K562 (cell line): ENCODE measurements at regions not wholly inside any gene's neighbourhood (a gene's known extent, or its start where the extent isn't known, plus 50 kb on each side); places are given as distances from the start of the nearest gene placed in this dataset.

Source experiments
- ATAC-seq: fragments of 200-7000 bp; cut with Tn5 transposase; 3 replicates; pipeline ENCODE4 v1.9.1; 2020; ENCODE audit warnings: moderate library complexity
- BruUV-seq: library from RNA; stranded (reverse); fragments of 400-500 nt; replicated peaks from 2 replicates; lab custom pipeline; 2021; lab: Mats Ljungman, UMichigan
- CTCF ChIA-PET: fragments of 300-600 bp; formaldehyde crosslinking; extraction: SDS; loops from one replicate; lab custom pipeline; 2021; ENCODE audit warnings: low intra/inter-chr PET ratio; lab: Yijun Ruan, JAX
- POLR2A ChIA-PET: fragments of 300-600, 350-650 bp; sonication (Branson Sonifier 250); formaldehyde crosslinking; extraction: SDS; loops from one replicate; lab custom pipeline; 2021; ENCODE audit warnings: antibody characterized with exemption, inconsistent platforms; lab: Yijun Ruan, JAX
- DNase-seq, 4 experiments: peaks; one replicate each; pipeline versions ENCODE4 v3.0.0 to v3.0.0-alpha.2; 2011 to 2018; ENCODE audit warnings: low spot score in 3 of 4, mixed read lengths in 3 of 4; ENCODE audit errors: extremely low read depth in 1 of 4
- FAIRE-seq: peaks from 2 replicates; lab custom pipeline; 2011; peaks lifted over from hg19 to GRCh38; lab: Jason Lieb, UNC
- H2AFZ ChIP-seq: 2 replicates; pipeline ENCODE4 v1.6.0; 2011; ENCODE audit warnings: low read depth, low read length, control low read depth, inconsistent platforms
- H3K27ac ChIP-seq: fragments of 200-600 bp; 3 replicates; pipeline ENCODE4 v1.8.0; 2011; ENCODE audit warnings: low read depth, mild to moderate bottlenecking, control low read depth, inconsistent platforms, low read length, moderate library complexity, mixed read lengths; ENCODE audit errors: extremely low read depth
- H3K27me3 ChIP-seq, 2 experiments: fragments of 300-600 bp in 1 of 2; 2 replicates in 1 of 2; 3 replicates in 1 of 2; pipeline versions ENCODE4 v1.6.0 to v1.8.0; 2011; ENCODE audit warnings: inconsistent platforms in 2 of 2, low read length in 2 of 2, mild to moderate bottlenecking in 1 of 2, mixed read lengths in 1 of 2, moderate library complexity in 1 of 2; ENCODE audit not compliant: control insufficient read depth in 2 of 2, insufficient read depth in 2 of 2
- H3K36me3 ChIP-seq: fragments of 300-600 bp; 3 replicates; pipeline ENCODE4 v1.8.0; 2011; ENCODE audit warnings: mild to moderate bottlenecking, low read length, inconsistent platforms; ENCODE audit not compliant: control insufficient read depth, insufficient read depth
- H3K4me1 ChIP-seq, 2 experiments: fragments of 200-600 bp in 1 of 2; replicated peaks in 1 of 2; 2 replicates in 1 of 2; 3 replicates in 1 of 2; pipeline versions ENCODE4 v1.5.1 to v1.8.0; 2011; ENCODE audit warnings: inconsistent platforms in 2 of 2, low read length in 2 of 2, mild to moderate bottlenecking in 1 of 2, mixed read lengths in 1 of 2, moderate library complexity in 1 of 2; ENCODE audit not compliant: control insufficient read depth in 2 of 2, insufficient read depth in 2 of 2
- H3K4me2 ChIP-seq: 2 replicates; pipeline ENCODE4 v1.6.1; 2011; ENCODE audit warnings: low read length, control low read depth, inconsistent platforms, mixed read lengths; ENCODE audit not compliant: insufficient read depth
- H3K4me3 ChIP-seq: fragments of 200-600 bp; sonication (generic), shearing (Covaris generic); 2 replicates; pipeline ENCODE4 v1.5.1; 2016; ENCODE audit warnings: control low read depth, inconsistent platforms
- H3K79me2 ChIP-seq: fragments of 200-600 bp; 3 replicates; pipeline ENCODE4 v1.8.0; 2011; ENCODE audit warnings: low read length, inconsistent platforms; ENCODE audit not compliant: control insufficient read depth, insufficient read depth
- H3K9ac ChIP-seq, 2 experiments: 2 replicates each; pipeline versions ENCODE4 v1.6.0 to v1.6.1; 2011; ENCODE audit warnings: low read depth in 2 of 2, low read length in 2 of 2, control low read depth in 1 of 2, inconsistent platforms in 1 of 2, mild to moderate bottlenecking in 1 of 2, mixed read lengths in 1 of 2; ENCODE audit not compliant: insufficient read depth in 1 of 2
- H3K9me1 ChIP-seq: one replicate; pipeline ENCODE4 v1.6.0; 2011; ENCODE audit warnings: inconsistent platforms, mild to moderate bottlenecking, low read length, moderate library complexity; ENCODE audit not compliant: control insufficient read depth, insufficient read depth
- H3K9me3 ChIP-seq: replicated peaks from 2 replicates; pipeline ENCODE4 v1.5.1; 2011; ENCODE audit warnings: low read depth, low read length, inconsistent platforms; ENCODE audit not compliant: control insufficient read depth, insufficient read depth
- H4K20me1 ChIP-seq: replicated peaks from 2 replicates; pipeline ENCODE4 v1.6.1; 2011; ENCODE audit warnings: low read length, inconsistent platforms, mixed read lengths; ENCODE audit not compliant: control insufficient read depth, insufficient read depth
- BRD9 ChIP-seq: fragments of 450-650 bp; IDR thresholded peaks from 2 replicates; pipeline ENCODE4 v1.6.1; 2018; ENCODE audit warnings: low read depth; ENCODE audit not compliant: partially characterized antibody
- EWSR1 ChIP-seq: fragments of 450-650 bp; IDR thresholded peaks from 2 replicates; pipeline ENCODE4 v1.6.1; 2018; ENCODE audit warnings: borderline replicate concordance, mild to moderate bottlenecking, low read depth, moderate library complexity; ENCODE audit not compliant: partially characterized antibody
- MCM3 ChIP-seq: fragments of 450-650 bp; IDR thresholded peaks from 2 replicates; pipeline ENCODE4 v1.6.1; 2016
- MEF2D ChIP-seq: conservative IDR thresholded peaks from 2 replicates; pipeline ENCODE4 v1.6.1; 2016; ENCODE audit warnings: low read depth, missing genetic modification characterization, missing compliant biosample characterization
- PRMT5 ChIP-seq: sonication (generic); formaldehyde crosslinking; IDR thresholded peaks from 2 replicates; pipeline ENCODE4 v1.5.0; 2020; ENCODE audit warnings: missing genetic modification reagents
- ZNF134 ChIP-seq: fragments of 250-450 bp; sonication (Bioruptor Pico); conservative IDR thresholded peaks from 2 replicates; pipeline ENCODE4 v1.4.0; 2020
- ZNF3 ChIP-seq: fragments of 250-450 bp; sonication (Bioruptor Pico); IDR thresholded peaks from 2 replicates; pipeline ENCODE4 v1.5.0; 2021; ENCODE audit warnings: mild to moderate bottlenecking, moderate library complexity
- ZNF512 ChIP-seq: IDR thresholded peaks from 2 replicates; pipeline ENCODE4 v1.6.1; 2016; ENCODE audit warnings: missing genetic modification characterization, missing compliant biosample characterization
- ZNF609 ChIP-seq: sonication (generic); formaldehyde crosslinking; IDR thresholded peaks from 2 replicates; pipeline ENCODE4 v1.8.1; 2023; ENCODE audit warnings: missing genetic modification reagents, mild to moderate bottlenecking, borderline replicate concordance
- WGBS: fragments of 100-300 bp; shearing (Covaris generic); methylation state at CpG from one replicate; pipeline ENCODE4 v1.1.6; 2016; ENCODE audit warnings: low coverage, mixed read lengths; ENCODE audit not compliant: insufficient coverage; ENCODE audit errors: missing lambda C conversion rate; 5-methylcytosine and 5-hydroxymethylcytosine counted together
- in situ Hi-C: fragments of 300-500 bp; cut with MboI; formaldehyde crosslinking; loops from 4 replicates; pipeline ENCODE4 v1.15.0; 2018; ENCODE audit warnings: inconsistent platforms, mixed read lengths
- intact Hi-C: fragments of 100-400 bp; cut with micrococcal nuclease; formaldehyde crosslinking; loops from 2 replicates; pipeline ENCODE4 v1.14.2; 2022

- intact Hi-C loops, result no loop called here
- no peaks in the 10 kb centered on the region for H3K4me1 ChIP-seq
- no peaks in the 10 kb centered on the region for H3K36me3 ChIP-seq
- BruUV-seq, result no TSS peak
- in situ Hi-C loops, result no loop called here
- no peak overlapping the region for H3K4me3 ChIP-seq
- H3K4me2 ChIP-seq, result no peak overlapping the region
- CTCF ChIA-PET, result no interaction called here
- DNase-seq (no peak), ATAC-seq (no peak), FAIRE-seq (no peak)
- H3K27me3 ChIP-seq, result no peaks in the 10 kb centered on the region
- no peaks in the 10 kb centered on the region for H3K9me1 ChIP-seq
- 1% methylated on average over 5 of the region's 5 CpGs for WGBS
- H3K27ac ChIP-seq, result no peak overlapping the region
- H2AFZ ChIP-seq, result no peak overlapping the region
- no peaks in the 10 kb centered on the region for H3K79me2 ChIP-seq
- no peaks in the 10 kb centered on the region for H4K20me1 ChIP-seq
- POLR2A ChIA-PET, result no interaction called here
- H3K9me3 ChIP-seq, result peaks cover 3% of the 10 kb centered on the region; the same call in 1 of the 2 replicates
- no peak overlapping the region for H3K9ac ChIP-seq
- TF ChIP-seq EWSR1 (no peak), ZNF609 (CRISPR knock-in tag) (no peak), ZNF3 (CRISPR knock-in tag) (no peak), ZNF134 (CRISPR knock-in tag) (no peak), ZNF512 (tag) (no peak), BRD9 (no peak), PRMT5 (CRISPR knock-in tag) (no peak), MCM3 (no peak), MEF2D (tag) (no peak)
Observed at GRCh38 chr18:27772081-27772480, 404.8 kb downstream of the CDH2 start.
